ENCODE measurements at regions not wholly inside any gene's neighbourhood (a gene's known extent, or its start where the extent isn't known, plus 50 kb on each side); places are given as distances from the start of the nearest gene placed in this dataset.

DNA sequence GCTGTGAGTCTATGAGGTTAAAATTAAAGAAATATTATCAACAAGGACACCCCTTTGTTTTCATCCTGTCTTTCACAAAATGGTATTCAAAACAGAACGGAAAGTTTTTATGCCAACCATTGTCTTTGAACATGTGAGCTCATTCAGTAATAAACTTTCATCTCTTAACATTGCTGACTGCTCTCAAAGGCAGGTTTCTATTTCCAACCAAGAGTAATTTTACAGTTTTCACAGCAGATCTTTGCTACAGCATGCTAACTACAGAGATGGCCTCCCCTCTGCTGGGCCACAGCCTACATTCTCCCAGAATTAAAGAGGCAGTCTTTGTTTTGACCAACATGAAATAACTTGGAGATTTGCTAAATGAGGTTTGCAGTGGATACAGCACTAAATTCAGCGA is 101.5 kb downstream of the DMRT2 start:
- no peak for TF ChIP-seq GATA3 (IDR thresholded peaks at IDR 0.05; ENCODE audit: low read depth, low read length)
- TF ChIP-seq GATA2 (IDR thresholded peaks at IDR 0.05; ENCODE audit: low read depth, low read length), result no peak
